GM18508 (cell line): ENCODE measurements at regions not wholly inside any gene's neighbourhood (a gene's known extent, or its start where the extent isn't known, plus 50 kb on each side); places are given as distances from the start of the nearest gene placed in this dataset.

Experiments used
- ATAC-seq: cut with Tn5 transposase; IDR thresholded peaks from one replicate; pipeline ENCODE4 v1.9.1; 2021; ENCODE audit warnings: moderate number of reproducible peaks; ENCODE audit not compliant: insufficient read depth, unreplicated experiment

GRCh38 chr10:1894912-1895311 lies 157.6 kb upstream of the ADARB2 start:
- no peak for ATAC-seq

- no peak for ATAC-seq
Observed at GRCh38 chr10:1893941-1894340, 156.6 kb upstream of the ADARB2 start.

- ATAC-seq: no peak
Observed at GRCh38 chr10:1886039-1886438, 148.7 kb upstream of the ADARB2 start.

GRCh38 chr10:1882728-1883127 lies 145.4 kb upstream of the ADARB2 start:
- no peak for ATAC-seq

- ATAC-seq: no peak
Observed at GRCh38 chr10:1882180-1882579, 144.9 kb upstream of the ADARB2 start.

GRCh38 chr10:1881636-1882035 lies 144.3 kb upstream of the ADARB2 start:
- no peak for ATAC-seq

- ATAC-seq: no peak
Observed at GRCh38 chr10:1874533-1874932, 137.2 kb upstream of the ADARB2 start.

GRCh38 chr10:1873661-1874315 lies 136.5 kb upstream of the ADARB2 start:
- ATAC-seq: no peak

GRCh38 chr10:1872151-1872726 lies 134.9 kb upstream of the ADARB2 start:
- no peak for ATAC-seq

GRCh38 chr10:1870491-1870890 lies 133.2 kb upstream of the ADARB2 start:
- no peak for ATAC-seq

GRCh38 chr10:1869861-1870260 lies 132.5 kb upstream of the ADARB2 start:
- ATAC-seq: no peak

GRCh38 chr10:1860351-1860750 lies 123.0 kb upstream of the ADARB2 start:
- ATAC-seq: no peak

GRCh38 chr10:1858547-1858946 lies 121.2 kb upstream of the ADARB2 start:
- ATAC-seq: no peak

- ATAC-seq: no peak
Observed at GRCh38 chr10:1858048-1858447, 120.7 kb upstream of the ADARB2 start.

GRCh38 chr10:1855911-1856310 lies 118.6 kb upstream of the ADARB2 start:
- no peak for ATAC-seq

GRCh38 chr10:1854271-1854670 lies 116.9 kb upstream of the ADARB2 start:
- ATAC-seq: no peak

- ATAC-seq: no peak
Observed at GRCh38 chr10:1853801-1854200, 116.5 kb upstream of the ADARB2 start.

- ATAC-seq: no peak
Observed at GRCh38 chr10:1852841-1853240, 115.5 kb upstream of the ADARB2 start.

- ATAC-seq: no peak
Observed at GRCh38 chr10:1851762-1852161, 114.4 kb upstream of the ADARB2 start.

- no peak for ATAC-seq
Observed at GRCh38 chr10:1850971-1851527, 113.7 kb upstream of the ADARB2 start.

GRCh38 chr10:1847361-1847760 lies 110.0 kb upstream of the ADARB2 start:
- no peak for ATAC-seq

- no peak for ATAC-seq
Observed at GRCh38 chr10:1846032-1846431, 108.7 kb upstream of the ADARB2 start.
